Endothelial cell of umbilical vein (primary cell): ENCODE measurements at regions not wholly inside any gene's neighbourhood (a gene's known extent, or its start where the extent isn't known, plus 50 kb on each side); places are given as distances from the start of the nearest gene placed in this dataset.

Source experiments
- BruUV-seq: library from RNA; stranded (reverse); fragments of 400-500 nt; replicated peaks from 2 replicates; lab custom pipeline; 2021; lab: Mats Ljungman, UMichigan
- CTCF ChIA-PET: fragments of 300-600, 350-600 bp; sonication (Branson Sonifier 250); formaldehyde crosslinking; loops from one replicate; lab custom pipeline; 2021; ENCODE audit warnings: antibody characterized with exemption, inconsistent platforms; lab: Charles Lee
- POLR2A ChIA-PET: fragments of 300-600, 350-600 bp; sonication (Branson Sonifier 250); formaldehyde crosslinking; loops from one replicate; lab custom pipeline; 2021; ENCODE audit warnings: antibody characterized with exemption, inconsistent platforms; lab: Charles Lee
- DNase-seq: peaks from one replicate; pipeline ENCODE4 v3.0.0-alpha.2; 2011; ENCODE audit warnings: low read depth, low spot score
- FAIRE-seq: peaks from 2 replicates; lab custom pipeline; 2011; peaks lifted over from hg19 to GRCh38; lab: Jason Lieb, UNC
- H2AFZ ChIP-seq: 2 replicates; pipeline ENCODE4 v1.6.0; 2012; ENCODE audit warnings: low read depth, low read length, control low read depth, inconsistent platforms
- H3K27ac ChIP-seq: 2 replicates; pipeline ENCODE4 v1.5.1; 2011; ENCODE audit warnings: low read depth, mild to moderate bottlenecking, control low read depth, low read length, moderate library complexity; ENCODE audit not compliant: insufficient read depth
- H3K27me3 ChIP-seq, 2 experiments: 2 replicates each; pipeline versions ENCODE4 v1.6.0 to v1.6.1; 2011; ENCODE audit warnings: low read length in 2 of 2, mixed read lengths in 1 of 2; ENCODE audit not compliant: control insufficient read depth in 2 of 2, insufficient read depth in 2 of 2
- H3K36me3 ChIP-seq, 2 experiments: 2 replicates in 1 of 2; 3 replicates in 1 of 2; pipeline ENCODE4 v1.5.1; 2011; ENCODE audit warnings: low read length in 2 of 2, mild to moderate bottlenecking in 1 of 2, moderate library complexity in 1 of 2; ENCODE audit not compliant: control insufficient read depth in 2 of 2, insufficient read depth in 2 of 2; ENCODE audit errors: extremely low read depth in 1 of 2
- H3K4me1 ChIP-seq: 3 replicates; pipeline ENCODE4 v1.5.1; 2011; ENCODE audit warnings: mild to moderate bottlenecking, low read length; ENCODE audit not compliant: control insufficient read depth, insufficient read depth; ENCODE audit errors: extremely low read depth
- H3K4me2 ChIP-seq: 2 replicates; pipeline ENCODE4 v1.6.1; 2011; ENCODE audit warnings: low read length, control low read depth, mixed read lengths; ENCODE audit not compliant: insufficient read depth
- H3K4me3 ChIP-seq, 3 experiments: fragments of 200-600 bp in 1 of 3; sonication (generic), shearing (Covaris generic) in 1 of 3; replicated peaks in 1 of 3; 2 replicates each; pipeline ENCODE4 v1.5.1; 2011 to 2016; ENCODE audit warnings: control low read depth in 3 of 3, low read length in 3 of 3, mild to moderate bottlenecking in 2 of 3, inconsistent platforms in 1 of 3, low read depth in 1 of 3, moderate library complexity in 1 of 3; ENCODE audit not compliant: insufficient read depth in 1 of 3
- H3K79me2 ChIP-seq: 2 replicates; pipeline ENCODE4 v1.6.0; 2012; ENCODE audit warnings: low read length, inconsistent platforms; ENCODE audit not compliant: control insufficient read depth, insufficient read depth
- H3K9ac ChIP-seq: replicated peaks from 2 replicates; pipeline ENCODE3; 2011; ENCODE audit warnings: low read length, control low read depth; ENCODE audit not compliant: insufficient read depth; ENCODE audit errors: extremely low read depth
- H3K9me1 ChIP-seq: replicated peaks from 3 replicates; pipeline ENCODE4 v1.6.0; 2011; ENCODE audit warnings: mild to moderate bottlenecking, low read length; ENCODE audit not compliant: control insufficient read depth, insufficient read depth; ENCODE audit errors: extremely low read depth
- H3K9me3 ChIP-seq: replicated peaks from 2 replicates; pipeline ENCODE4 v1.5.1; 2012; ENCODE audit warnings: low read length, inconsistent platforms; ENCODE audit not compliant: control insufficient read depth, insufficient read depth
- H4K20me1 ChIP-seq: replicated peaks from 2 replicates; pipeline ENCODE3; 2011; ENCODE audit warnings: mild to moderate bottlenecking, low read length; ENCODE audit not compliant: control insufficient read depth, insufficient read depth; ENCODE audit errors: extremely low read depth
- EZH2 ChIP-seq: IDR thresholded peaks from 2 replicates; pipeline ENCODE4 v1.6.1; 2012; ENCODE audit warnings: borderline replicate concordance, low read depth, mild to moderate bottlenecking, moderate library complexity, low read length, inconsistent platforms; ENCODE audit not compliant: severe bottlenecking
- FOS ChIP-seq: IDR thresholded peaks from 2 replicates; pipeline ENCODE4 v1.6.1; 2011; ENCODE audit warnings: mild to moderate bottlenecking, low read length, moderate library complexity, borderline replicate concordance; ENCODE audit not compliant: insufficient read depth
- GATA2 ChIP-seq: IDR thresholded peaks from 2 replicates; pipeline ENCODE4 v1.7.0; 2011; ENCODE audit warnings: low read depth, mild to moderate bottlenecking, moderate library complexity, mixed read lengths, low read length; ENCODE audit not compliant: insufficient read length, insufficient read depth
- JUN ChIP-seq: IDR thresholded peaks from 2 replicates; pipeline ENCODE4 v1.6.1; 2011; ENCODE audit warnings: borderline replicate concordance, low read depth; ENCODE audit not compliant: insufficient read length, insufficient read depth
- MYC ChIP-seq: IDR thresholded peaks from one replicate; pipeline ENCODE4 v1.6.1; 2011; ENCODE audit warnings: mild to moderate bottlenecking, low read depth, low read length
- POLR2A ChIP-seq: IDR thresholded peaks from 2 replicates; pipeline ENCODE4 v1.6.1; 2012; ENCODE audit warnings: low read depth, mild to moderate bottlenecking, control low read depth, low read length
- POLR2AphosphoS5 ChIP-seq: IDR thresholded peaks from 2 replicates; pipeline ENCODE4 v1.6.1; 2012; ENCODE audit warnings: low read depth, mild to moderate bottlenecking, control low read depth, low read length, moderate library complexity; ENCODE audit not compliant: insufficient read depth
- dilution Hi-C: fragments of 300-500 bp; cut with MboI; formaldehyde crosslinking; loops from one replicate; pipeline ENCODE4 v1.15.0; 2019; ENCODE audit warnings: low sequenced_read_pairs; ENCODE audit not compliant: extremely low pct_ligation_motif_present
- intact Hi-C: fragments of 100-400 bp; cut with micrococcal nuclease; formaldehyde crosslinking; loops from one replicate; pipeline ENCODE4 v1.10.0; 2022
- TF ChIP-seq, protein P1 (sequence below): IDR thresholded peaks from 2 replicates; pipeline ENCODE4 v1.6.1; 2011; ENCODE audit not compliant: insufficient read depth, insufficient read length
- TF ChIP-seq, protein P2 (sequence below), 2 donors: IDR thresholded peaks; 1 replicate in 1 of 2; 2 replicates in 1 of 2; pipeline ENCODE4 v1.5.1; 2011; ENCODE audit warnings: low read length in 2 of 2, mild to moderate bottlenecking in 2 of 2, moderate library complexity in 2 of 2, control low read depth in 1 of 2, inconsistent platforms in 1 of 2, low read depth in 1 of 2; ENCODE audit not compliant: insufficient read depth in 1 of 2; ENCODE audit errors: extremely low read depth in 1 of 2

DNA sequence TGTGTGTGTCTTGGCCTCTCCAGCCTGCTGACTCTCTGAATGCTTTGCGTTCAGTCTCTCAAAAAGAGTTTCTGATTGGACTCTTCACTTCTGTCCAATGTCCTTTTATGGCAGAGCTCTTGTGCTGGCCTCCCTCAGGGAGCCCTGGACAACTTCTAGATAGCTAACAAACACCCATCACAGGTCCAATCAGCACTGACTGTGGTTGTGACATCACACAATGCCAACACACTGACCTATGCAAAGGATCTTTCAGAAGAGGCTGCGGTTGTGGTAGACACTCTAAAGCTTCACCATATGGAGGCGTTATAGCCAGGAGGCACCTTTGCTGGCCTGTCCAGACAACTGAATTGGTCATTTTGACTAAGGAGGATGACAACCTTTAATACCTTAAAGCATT, 53.8 kb upstream of the LSM6 start:
- intact Hi-C loops: no loop called here
- CTCF ChIA-PET: interaction anchor here (1.2 kb wide), 2 partner anchors 10 to 26 kb away, joined by 4 to 5 read pairs; no protein-coding TSS in a partner anchor
- TF ChIP-seq MYC: no peak
- TF ChIP-seq, protein P1, sequence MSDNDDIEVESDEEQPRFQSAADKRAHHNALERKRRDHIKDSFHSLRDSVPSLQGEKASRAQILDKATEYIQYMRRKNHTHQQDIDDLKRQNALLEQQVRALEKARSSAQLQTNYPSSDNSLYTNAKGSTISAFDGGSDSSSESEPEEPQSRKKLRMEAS: no peak
- no peak for TF ChIP-seq POLR2A
- Histone ChIP-seq H3K4me2 (no peak overlapping the region), H3K4me1 (no peaks in the 10 kb centered on the region), H3K9me1 (no peaks in the 10 kb centered on the region), H4K20me1 (no peaks in the 10 kb centered on the region), H3K27me3 (peaks cover 4 to 24% of the 10 kb centered on the region in 2 experiments), H3K27ac (no peak overlapping the region), H3K4me3 (no peak overlapping the region), H3K36me3 (no peaks in the 10 kb centered on the region), H3K9me3 (no peaks in the 10 kb centered on the region), H3K9ac (no peak overlapping the region), H3K79me2 (no peaks in the 10 kb centered on the region), H2AFZ (no peak overlapping the region)
- POLR2A ChIA-PET: no interaction called here
- dilution Hi-C loops: no loop called here
- DNase-seq (no peak), FAIRE-seq (no peak)
- no TSS peak for BruUV-seq

DNA sequence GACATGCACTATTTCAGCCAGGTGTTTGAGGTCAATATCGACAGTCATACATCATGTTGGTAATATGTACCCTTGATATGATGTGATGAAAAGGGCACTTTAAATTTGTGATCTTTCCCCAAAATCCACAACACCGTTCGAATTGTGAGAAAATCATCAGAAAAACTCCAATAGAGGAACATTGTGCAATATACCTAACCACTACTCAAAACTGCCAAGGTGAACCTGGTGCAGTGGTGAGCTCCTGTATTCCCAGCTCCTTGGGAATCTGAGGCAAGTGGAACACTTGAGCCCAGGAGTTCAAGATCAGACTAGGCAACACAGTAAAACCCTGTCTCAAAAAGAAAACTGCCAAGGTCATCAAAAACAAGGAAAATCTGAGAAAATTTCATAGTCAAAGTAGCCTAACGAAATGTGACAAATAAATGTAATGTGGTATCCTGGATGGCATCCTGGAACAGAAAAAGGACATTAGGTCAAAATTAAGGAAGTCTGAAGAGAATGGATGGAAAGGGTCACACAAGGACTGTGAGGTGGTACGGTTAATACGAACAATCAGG, 55.6 kb upstream of the LSM6 start:
- intact Hi-C loops: no loop called here
- no peak overlapping the region for H3K4me3 ChIP-seq
- no TSS peak for BruUV-seq
- no peak overlapping the region for H2AFZ ChIP-seq
- TF ChIP-seq, protein P2, sequence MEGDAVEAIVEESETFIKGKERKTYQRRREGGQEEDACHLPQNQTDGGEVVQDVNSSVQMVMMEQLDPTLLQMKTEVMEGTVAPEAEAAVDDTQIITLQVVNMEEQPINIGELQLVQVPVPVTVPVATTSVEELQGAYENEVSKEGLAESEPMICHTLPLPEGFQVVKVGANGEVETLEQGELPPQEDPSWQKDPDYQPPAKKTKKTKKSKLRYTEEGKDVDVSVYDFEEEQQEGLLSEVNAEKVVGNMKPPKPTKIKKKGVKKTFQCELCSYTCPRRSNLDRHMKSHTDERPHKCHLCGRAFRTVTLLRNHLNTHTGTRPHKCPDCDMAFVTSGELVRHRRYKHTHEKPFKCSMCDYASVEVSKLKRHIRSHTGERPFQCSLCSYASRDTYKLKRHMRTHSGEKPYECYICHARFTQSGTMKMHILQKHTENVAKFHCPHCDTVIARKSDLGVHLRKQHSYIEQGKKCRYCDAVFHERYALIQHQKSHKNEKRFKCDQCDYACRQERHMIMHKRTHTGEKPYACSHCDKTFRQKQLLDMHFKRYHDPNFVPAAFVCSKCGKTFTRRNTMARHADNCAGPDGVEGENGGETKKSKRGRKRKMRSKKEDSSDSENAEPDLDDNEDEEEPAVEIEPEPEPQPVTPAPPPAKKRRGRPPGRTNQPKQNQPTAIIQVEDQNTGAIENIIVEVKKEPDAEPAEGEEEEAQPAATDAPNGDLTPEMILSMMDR (IDR thresholded peaks at IDR 0.05; ENCODE audit: extremely low read depth in 1 of 2, insufficient read depth in 1 of 2, low read depth in 1 of 2, low read length in 2 of 2): no peak
- TF ChIP-seq, protein P1: no peak
- TF ChIP-seq EZH2: no peak
- no peak for TF ChIP-seq MYC
- no peak for TF ChIP-seq POLR2AphosphoS5
- no peak for TF ChIP-seq GATA2
- TF ChIP-seq JUN: no peak
- TF ChIP-seq POLR2A: no peak
- TF ChIP-seq FOS: no peak
- peaks cover 4 to 23% of the 10 kb centered on the region in 2 experiments for H3K27me3 ChIP-seq
- H3K4me1 ChIP-seq: no peaks in the 10 kb centered on the region
- no peaks in the 10 kb centered on the region for H3K9me1 ChIP-seq
- H3K4me2 ChIP-seq: no peak overlapping the region
- no peaks in the 10 kb centered on the region for H4K20me1 ChIP-seq
- FAIRE-seq (no peak), DNase-seq (no peak)
- H3K27ac ChIP-seq: no peak overlapping the region
- ChIA-PET CTCF (interaction anchor here (1.0 to 1.3 kb wide), 2 partner anchors 25 to 34 kb away, joined by 3 read pairs; no protein-coding TSS in a partner anchor), POLR2A (no interaction called here)
- H3K9ac ChIP-seq: no peak overlapping the region
- no peaks in the 10 kb centered on the region for H3K79me2 ChIP-seq
- H3K36me3 ChIP-seq: no peaks in the 10 kb centered on the region
- no peaks in the 10 kb centered on the region for H3K9me3 ChIP-seq
- dilution Hi-C loops: no loop called here
